Mesenchymal stem cell (in vitro differentiated cells and primary cell): ENCODE measurements at regions not wholly inside any gene's neighbourhood (a gene's known extent, or its start where the extent isn't known, plus 50 kb on each side); places are given as distances from the start of the nearest gene placed in this dataset.
"Not testable (repeated sequence)": the region's sequence is repeated elsewhere in the genome, so short reads cannot be mapped to it uniquely, and the experiment has no call there.

Experiments used
- DNase-seq: peaks from one replicate; pipeline ENCODE4 v3.0.0-alpha.2; 2013
- H2AFZ ChIP-seq: one replicate; pipeline ENCODE4 v1.6.1; 2013; ENCODE audit warnings: low read depth, mild to moderate bottlenecking, control low read depth, inconsistent platforms, low read length, moderate library complexity
- H2AK5ac ChIP-seq: 2 replicates; pipeline ENCODE4 v1.6.1; 2013; ENCODE audit warnings: low read length, moderate library complexity, mild to moderate bottlenecking, inconsistent platforms; ENCODE audit not compliant: severe bottlenecking
- H2BK120ac ChIP-seq: one replicate; pipeline ENCODE4 v1.6.1; 2013; ENCODE audit warnings: low read depth, mild to moderate bottlenecking, inconsistent platforms, low read length, moderate library complexity
- H2BK12ac ChIP-seq, 2 experiments: one replicate each; pipeline ENCODE4 v1.6.1; 2013; ENCODE audit warnings: inconsistent platforms in 2 of 2, low read length in 2 of 2, mild to moderate bottlenecking in 2 of 2, moderate library complexity in 2 of 2, control low read depth in 1 of 2
- H2BK15ac ChIP-seq: one replicate; pipeline ENCODE4 v1.6.1; 2013; ENCODE audit warnings: mild to moderate bottlenecking, low read depth, inconsistent platforms; ENCODE audit not compliant: poor library complexity, severe bottlenecking
- H2BK5ac ChIP-seq: 2 replicates; pipeline ENCODE4 v1.6.1; 2013; ENCODE audit warnings: low read depth, mild to moderate bottlenecking, low read length, control low read depth, inconsistent platforms; ENCODE audit not compliant: poor library complexity, severe bottlenecking
- H3K14ac ChIP-seq, 2 experiments: one replicate each; pipeline ENCODE4 v1.6.1; 2013; ENCODE audit warnings: inconsistent platforms in 2 of 2, low read length in 2 of 2, control low read depth in 1 of 2, mild to moderate bottlenecking in 1 of 2, moderate library complexity in 1 of 2
- H3K18ac ChIP-seq, 2 experiments: one replicate each; pipeline ENCODE4 v1.6.1; 2013; ENCODE audit warnings: inconsistent platforms in 2 of 2, low read length in 2 of 2, control low read depth in 1 of 2, low read depth in 1 of 2, mild to moderate bottlenecking in 1 of 2
- H3K23ac ChIP-seq, 2 experiments: one replicate each; pipeline ENCODE4 v1.6.1; 2013; ENCODE audit warnings: inconsistent platforms in 2 of 2, low read length in 2 of 2, mild to moderate bottlenecking in 2 of 2, moderate library complexity in 2 of 2, control low read depth in 1 of 2
- H3K27ac ChIP-seq: 2 replicates; pipeline ENCODE4 v1.5.1; 2013; ENCODE audit warnings: mild to moderate bottlenecking, moderate library complexity, low read length, control low read depth, inconsistent platforms; ENCODE audit not compliant: poor library complexity, severe bottlenecking
- H3K27me3 ChIP-seq, 2 experiments: 2 replicates each; pipeline versions ENCODE4 v1.6.1 to v1.7.0; 2013; ENCODE audit warnings: low read length in 2 of 2, mild to moderate bottlenecking in 2 of 2, moderate library complexity in 2 of 2, control low read depth in 1 of 2, inconsistent platforms in 1 of 2; ENCODE audit not compliant: control insufficient read depth in 1 of 2, insufficient read depth in 1 of 2
- H3K36me3 ChIP-seq, 2 experiments: 2 replicates each; pipeline versions ENCODE4 v1.6.1 to v1.7.0; 2013; ENCODE audit warnings: low read length in 2 of 2, control low read depth in 1 of 2, inconsistent platforms in 1 of 2, low read depth in 1 of 2, mild to moderate bottlenecking in 1 of 2; ENCODE audit not compliant: insufficient read depth in 2 of 2, control insufficient read depth in 1 of 2
- H3K4ac ChIP-seq, 2 experiments: one replicate each; pipeline ENCODE4 v1.6.1; 2013; ENCODE audit warnings: inconsistent platforms in 2 of 2, low read length in 2 of 2, mild to moderate bottlenecking in 2 of 2, moderate library complexity in 2 of 2, control low read depth in 1 of 2, low read depth in 1 of 2
- H3K4me1 ChIP-seq: 2 replicates; pipeline ENCODE4 v1.6.1; 2013; ENCODE audit warnings: low read depth, low read length, control low read depth; ENCODE audit not compliant: control insufficient read depth, insufficient read depth
- H3K4me2 ChIP-seq: 2 replicates; pipeline ENCODE4 v1.6.1; 2013; ENCODE audit warnings: low read length, mild to moderate bottlenecking, inconsistent platforms; ENCODE audit not compliant: poor library complexity, severe bottlenecking
- H3K4me3 ChIP-seq, 2 experiments: 2 replicates each; pipeline versions ENCODE4 v1.5.1 to v1.7.0; 2013; ENCODE audit warnings: low read length in 2 of 2, mild to moderate bottlenecking in 2 of 2, control low read depth in 1 of 2, low read depth in 1 of 2; ENCODE audit not compliant: insufficient read depth in 1 of 2
- H3K79me1 ChIP-seq: replicated peaks from 2 replicates; pipeline ENCODE4 v1.6.1; 2013; ENCODE audit warnings: mild to moderate bottlenecking, control low read depth, low read length, inconsistent platforms; ENCODE audit not compliant: poor library complexity, severe bottlenecking
- H3K9ac ChIP-seq: 2 replicates; pipeline ENCODE4 v1.7.0; 2013; ENCODE audit warnings: mild to moderate bottlenecking, low read length, moderate library complexity
- H3K9me3 ChIP-seq: 2 replicates; pipeline ENCODE4 v1.7.0; 2013; ENCODE audit warnings: mild to moderate bottlenecking, low read length; ENCODE audit not compliant: control insufficient read depth
- H4K8ac ChIP-seq: one replicate; pipeline ENCODE4 v1.6.1; 2013; ENCODE audit warnings: inconsistent platforms, mild to moderate bottlenecking, low read length, moderate library complexity
- H4K91ac ChIP-seq: one replicate; pipeline ENCODE4 v1.6.1; 2013; ENCODE audit warnings: mild to moderate bottlenecking, low read length, inconsistent platforms
- WGBS: methylation state at CpG from one replicate; pipeline ENCODE4 v1.1.7; 2013; ENCODE audit warnings: mixed read lengths; 5-methylcytosine and 5-hydroxymethylcytosine counted together

DNA sequence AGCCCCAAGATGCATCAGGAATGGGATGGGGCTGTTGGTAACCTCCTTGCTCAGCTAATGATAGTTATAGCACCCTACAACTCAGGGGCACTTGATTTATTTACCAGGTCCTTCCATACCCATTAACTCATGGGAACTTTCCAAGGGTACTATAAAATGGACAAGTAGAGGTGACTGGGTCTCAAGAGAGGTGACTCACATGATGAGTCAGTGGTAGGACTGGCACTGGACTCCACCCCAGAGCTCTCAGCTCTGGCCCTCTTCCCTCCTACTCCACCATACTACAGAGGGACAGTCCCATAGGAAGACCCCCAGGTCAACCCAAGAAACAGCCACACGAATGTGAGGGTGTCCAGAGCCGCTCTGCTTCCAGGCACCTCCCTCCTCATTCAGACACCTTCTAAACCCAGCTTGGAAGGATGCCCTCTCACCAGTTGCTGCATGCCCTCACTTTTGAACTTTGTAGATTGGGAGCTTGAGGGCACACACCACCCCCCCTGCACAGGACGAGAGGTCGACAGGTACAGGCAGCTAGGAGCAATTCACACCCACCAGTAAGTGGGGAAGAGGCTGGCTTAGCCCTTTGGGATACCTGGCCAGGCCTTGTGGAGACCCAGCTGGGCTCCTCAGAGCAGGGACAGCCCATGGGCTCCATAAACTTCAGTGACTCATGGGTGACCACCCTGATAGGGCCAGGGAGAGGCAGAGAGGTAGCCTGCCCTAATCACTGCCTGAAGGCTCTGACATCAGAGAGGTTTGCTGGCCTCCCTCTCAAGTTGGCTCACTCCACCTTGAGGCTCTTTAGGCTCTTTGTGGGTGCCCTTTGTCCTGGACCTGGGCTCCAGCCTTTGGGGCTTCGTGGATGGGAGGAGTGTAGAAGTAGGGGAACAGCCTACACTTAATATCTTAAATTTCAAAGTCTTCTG lies 81.6 kb upstream of the MLN start:
- Histone ChIP-seq H2BK15ac (no peak overlapping the region), H2AK5ac (no peak overlapping the region), H3K18ac (peak overlapping the region in 1 of 2 experiments; percentile 43), H3K4me1 (peaks cover 14% of the 10 kb centered on the region), H3K23ac (no peak overlapping the region), H3K4me3 (peak overlapping the region in 1 of 2 experiments; percentile 14), H3K36me3 (no peaks in the 10 kb centered on the region), H2BK12ac (peak overlapping the region in 1 of 2 experiments; percentile 17), H2BK120ac (no peak overlapping the region), H3K4ac (no peak overlapping the region), H4K91ac (no peak overlapping the region), H2BK5ac (no peak overlapping the region), H3K14ac (peak overlapping the region in 1 of 2 experiments; percentile 41), H3K9me3 (no peaks in the 10 kb centered on the region), H4K8ac (no peak overlapping the region), H3K9ac (no peak overlapping the region), H2AFZ (no peak overlapping the region), H3K4me2 (no peak overlapping the region), H3K27me3 (peaks cover 24 to 43% of the 10 kb centered on the region in 2 experiments), H3K79me1 (no peaks in the 10 kb centered on the region), H3K27ac (no peak overlapping the region)
- WGBS = 80% methylated on average over 4 of the region's 5 CpGs
- peak; percentile 73 for DNase-seq

DNA sequence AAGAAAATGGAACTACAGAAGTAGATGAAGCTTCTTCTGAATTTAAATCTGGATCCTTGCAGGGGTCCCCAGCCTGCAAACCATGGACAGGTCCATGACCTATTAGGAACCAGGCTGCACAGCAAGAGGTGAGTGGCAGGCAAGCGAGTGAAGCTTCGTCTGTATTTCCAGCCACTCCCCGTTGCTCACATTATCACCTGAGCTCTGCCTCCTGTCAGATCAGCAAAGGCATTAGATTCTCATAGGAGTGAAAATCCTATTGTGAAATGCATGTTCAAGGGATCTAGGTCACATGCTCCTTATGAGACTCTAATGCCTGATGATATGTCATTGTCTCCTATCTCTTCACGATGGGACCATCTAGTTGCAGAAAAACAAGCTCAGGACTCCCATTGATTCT lies 79.8 kb upstream of the MLN start:
- 93% methylated on average over 2 of the region's 4 CpGs for WGBS
- H3K4me2 ChIP-seq, H4K8ac ChIP-seq, H2AFZ ChIP-seq, H2BK15ac ChIP-seq, H3K14ac ChIP-seq, H3K79me1 ChIP-seq, H3K9ac ChIP-seq, H4K91ac ChIP-seq, H3K27ac ChIP-seq, H2AK5ac ChIP-seq, H3K18ac ChIP-seq, H3K9me3 ChIP-seq, H2BK5ac ChIP-seq, H2BK120ac ChIP-seq, H3K36me3 ChIP-seq, H3K4me3 ChIP-seq, H2BK12ac ChIP-seq, H3K4ac ChIP-seq, H3K23ac ChIP-seq, DNase-seq: not testable (repeated sequence)
- Histone ChIP-seq H3K4me1 (peaks cover 14% of the 10 kb centered on the region), H3K27me3 (peaks cover 22 to 43% of the 10 kb centered on the region in 2 experiments)

DNA sequence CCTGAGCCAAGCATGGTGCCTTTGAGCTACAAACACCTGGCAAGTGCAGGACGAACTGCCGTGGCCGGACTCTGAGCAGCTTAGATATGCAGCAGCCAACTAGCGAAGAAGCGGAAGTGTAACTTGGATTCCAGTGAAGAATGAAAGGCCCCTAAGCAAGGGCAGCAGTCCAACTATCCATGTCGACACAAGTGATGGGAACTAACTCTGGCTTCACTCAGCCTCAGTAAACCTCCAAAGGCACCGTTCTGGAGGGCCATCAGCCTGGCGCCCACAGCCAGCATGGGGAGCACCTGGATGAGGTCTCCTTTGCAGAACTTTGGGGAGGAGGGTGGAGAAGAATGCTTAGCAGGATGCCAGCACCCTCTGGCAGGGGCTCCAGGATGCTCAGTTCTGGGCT lies 78.4 kb upstream of the MLN start:
- no peak for DNase-seq
- Histone ChIP-seq H3K9ac (no peak overlapping the region), H3K4ac (no peak overlapping the region), H2BK12ac (no peak overlapping the region), H3K14ac (no peak overlapping the region), H3K4me2 (no peak overlapping the region), H3K27ac (no peak overlapping the region), H3K18ac (no peak overlapping the region), H4K8ac (no peak overlapping the region), H2AK5ac (no peak overlapping the region), H2BK15ac (no peak overlapping the region), H3K27me3 (peaks cover 34 to 52% of the 10 kb centered on the region in 2 experiments), H2BK5ac (no peak overlapping the region), H3K36me3 (no peaks in the 10 kb centered on the region), H3K79me1 (no peaks in the 10 kb centered on the region), H3K9me3 (no peaks in the 10 kb centered on the region), H3K23ac (no peak overlapping the region), H2BK120ac (no peak overlapping the region), H4K91ac (no peak overlapping the region), H3K4me3 (no peak overlapping the region), H3K4me1 (peaks cover 14% of the 10 kb centered on the region), H2AFZ (no peak overlapping the region)
- 95% methylated on average over 8 of the region's 8 CpGs for WGBS

DNA sequence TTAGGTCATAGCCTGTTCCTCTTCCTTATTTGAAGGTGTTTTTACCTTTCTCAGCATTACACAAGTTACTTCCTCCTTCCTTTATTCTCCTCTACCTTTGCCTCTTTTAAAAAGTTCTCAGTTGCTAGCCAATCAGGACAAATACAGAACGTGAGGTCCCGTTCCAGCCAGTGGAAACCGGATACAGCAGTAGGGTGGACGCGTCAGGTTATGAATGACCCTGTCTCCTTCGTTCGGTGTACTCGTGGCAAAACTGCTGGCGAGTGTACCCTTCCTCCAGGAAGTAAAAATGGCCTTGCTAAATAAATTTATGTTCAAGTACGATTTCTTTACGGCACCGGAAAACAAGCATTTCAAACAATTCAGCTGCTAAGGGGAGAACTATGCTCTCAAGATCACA lies 77.0 kb upstream of the MLN start:
- Histone ChIP-seq H3K14ac (no peak overlapping the region), H2BK5ac (no peak overlapping the region), H3K27ac (no peak overlapping the region), H3K36me3 (no peaks in the 10 kb centered on the region), H3K4ac (no peak overlapping the region), H3K9me3 (no peaks in the 10 kb centered on the region), H2AFZ (no peak overlapping the region), H2BK15ac (no peak overlapping the region), H3K9ac (no peak overlapping the region), H4K91ac (no peak overlapping the region), H3K27me3 (peaks cover 46 to 66% of the 10 kb centered on the region in 2 experiments), H4K8ac (no peak overlapping the region), H2BK120ac (no peak overlapping the region), H3K79me1 (no peaks in the 10 kb centered on the region), H2AK5ac (no peak overlapping the region), H3K4me2 (no peak overlapping the region), H3K4me1 (peaks cover 10% of the 10 kb centered on the region), H3K18ac (no peak overlapping the region), H2BK12ac (no peak overlapping the region), H3K23ac (no peak overlapping the region), H3K4me3 (no peak overlapping the region)
- no peak for DNase-seq
- 84% methylated on average over 12 of the region's 12 CpGs for WGBS
